ENCODE measurements at regions not wholly inside any gene's neighbourhood (a gene's known extent, or its start where the extent isn't known, plus 50 kb on each side); places are given as distances from the start of the nearest gene placed in this dataset.

DNA sequence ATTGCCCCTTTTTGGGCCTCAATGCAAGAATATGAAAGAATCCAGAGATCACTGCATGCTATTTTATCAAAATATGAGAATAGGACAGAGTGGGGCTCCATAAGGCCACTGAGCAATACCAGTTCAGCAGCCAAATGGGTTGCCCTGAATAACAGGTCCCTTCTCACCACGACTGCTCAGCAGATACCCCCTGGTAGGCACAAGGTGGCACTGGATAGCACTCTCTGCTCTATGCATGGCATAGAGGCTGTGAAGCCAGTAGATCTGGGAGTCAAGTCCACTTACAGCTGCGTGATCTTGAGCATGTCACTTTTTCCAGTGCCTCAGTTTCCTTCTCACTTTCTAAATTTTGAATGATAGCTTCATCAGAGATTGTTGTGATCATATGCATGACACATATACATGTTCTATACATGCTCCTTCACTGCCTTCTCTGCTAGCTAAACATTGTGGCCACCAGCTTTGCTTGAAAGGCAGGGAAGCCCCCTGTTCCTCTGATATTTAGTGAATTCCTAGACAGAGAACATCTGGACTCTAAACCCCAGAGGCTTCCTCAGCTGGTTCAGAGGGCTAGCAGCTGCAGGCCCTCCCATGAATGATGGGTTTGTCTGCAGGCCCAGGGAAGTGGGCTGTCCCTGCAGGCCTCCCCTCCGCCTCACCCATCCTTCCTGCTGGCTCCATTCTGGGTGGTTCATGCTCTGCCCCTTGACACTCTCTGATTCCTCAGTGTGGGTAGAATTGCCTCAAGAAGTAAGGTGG is 84.9 kb upstream of the ASIC2 start:
- TF ChIP-seq, protein P1, sequence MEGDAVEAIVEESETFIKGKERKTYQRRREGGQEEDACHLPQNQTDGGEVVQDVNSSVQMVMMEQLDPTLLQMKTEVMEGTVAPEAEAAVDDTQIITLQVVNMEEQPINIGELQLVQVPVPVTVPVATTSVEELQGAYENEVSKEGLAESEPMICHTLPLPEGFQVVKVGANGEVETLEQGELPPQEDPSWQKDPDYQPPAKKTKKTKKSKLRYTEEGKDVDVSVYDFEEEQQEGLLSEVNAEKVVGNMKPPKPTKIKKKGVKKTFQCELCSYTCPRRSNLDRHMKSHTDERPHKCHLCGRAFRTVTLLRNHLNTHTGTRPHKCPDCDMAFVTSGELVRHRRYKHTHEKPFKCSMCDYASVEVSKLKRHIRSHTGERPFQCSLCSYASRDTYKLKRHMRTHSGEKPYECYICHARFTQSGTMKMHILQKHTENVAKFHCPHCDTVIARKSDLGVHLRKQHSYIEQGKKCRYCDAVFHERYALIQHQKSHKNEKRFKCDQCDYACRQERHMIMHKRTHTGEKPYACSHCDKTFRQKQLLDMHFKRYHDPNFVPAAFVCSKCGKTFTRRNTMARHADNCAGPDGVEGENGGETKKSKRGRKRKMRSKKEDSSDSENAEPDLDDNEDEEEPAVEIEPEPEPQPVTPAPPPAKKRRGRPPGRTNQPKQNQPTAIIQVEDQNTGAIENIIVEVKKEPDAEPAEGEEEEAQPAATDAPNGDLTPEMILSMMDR (IDR thresholded peaks at IDR 0.05) = no peak
- no peak for TF ChIP-seq EP300 (IDR thresholded peaks at IDR 0.05)
